ENCODE measurements at regions not wholly inside any gene's neighbourhood (a gene's known extent, or its start where the extent isn't known, plus 50 kb on each side); places are given as distances from the start of the nearest gene placed in this dataset.

DNA sequence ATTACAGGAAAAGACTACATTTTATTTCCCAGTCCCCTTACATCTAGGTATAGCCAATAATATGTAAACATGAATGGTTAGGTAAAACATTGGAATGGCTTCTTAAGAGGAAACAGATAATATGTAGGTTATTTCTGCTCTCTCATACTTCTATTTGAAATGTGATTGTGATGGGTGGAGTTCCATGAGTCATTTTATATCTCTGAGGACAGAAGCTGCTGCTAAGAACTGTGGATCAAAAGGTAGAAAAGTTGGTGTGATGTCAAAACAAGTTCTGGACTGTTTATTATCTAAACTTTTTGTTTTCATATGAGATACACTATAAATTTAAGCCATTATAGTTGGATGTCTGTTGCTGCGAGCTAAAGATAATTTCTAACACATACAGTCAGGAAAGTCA is 799.4 kb upstream of the TENM4 start:
- no peak for TF ChIP-seq CTCF (IDR thresholded peaks at IDR 0.05; ENCODE audit: low read depth, low read length, poor library complexity, severe bottlenecking)
- no peak for TF ChIP-seq EZH2phosphoT487 (IDR thresholded peaks at IDR 0.05; ENCODE audit: borderline replicate concordance, low read length)
